NOMO-1 (cell line): ENCODE measurements at regions not wholly inside any gene's neighbourhood (a gene's known extent, or its start where the extent isn't known, plus 50 kb on each side); places are given as distances from the start of the nearest gene placed in this dataset.

ENCODE experiments used
- DNase-seq, 2 experiments: peaks; one replicate each; lab custom pipeline; 2025; ENCODE audit not compliant: unreplicated experiment in 2 of 2; lab: John Stamatoyannopoulos, UW

DNA sequence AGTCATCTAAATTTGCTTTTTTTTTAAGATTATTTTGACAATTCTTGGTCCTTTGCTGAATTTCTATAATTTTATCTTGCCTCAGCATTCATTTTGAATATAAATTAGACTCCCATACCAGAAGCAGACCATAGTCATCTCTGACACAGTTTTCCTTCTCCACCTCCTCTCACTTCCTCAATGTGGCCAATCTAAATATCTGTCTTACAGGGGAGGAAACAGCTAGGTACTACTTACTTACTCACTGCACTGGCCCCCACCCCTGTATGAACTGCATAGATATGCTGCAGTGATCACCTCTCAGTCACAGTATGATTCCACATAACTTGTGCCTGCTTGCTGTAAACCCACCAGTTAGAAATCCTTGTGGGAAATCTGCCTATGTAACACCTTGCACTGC, 665.6 kb downstream of the FGF9 start:
- no peak for DNase-seq

- no peak for DNase-seq
Measured at GRCh38 chr13:22357132-22357531, 686.3 kb downstream of the FGF9 start.

DNA sequence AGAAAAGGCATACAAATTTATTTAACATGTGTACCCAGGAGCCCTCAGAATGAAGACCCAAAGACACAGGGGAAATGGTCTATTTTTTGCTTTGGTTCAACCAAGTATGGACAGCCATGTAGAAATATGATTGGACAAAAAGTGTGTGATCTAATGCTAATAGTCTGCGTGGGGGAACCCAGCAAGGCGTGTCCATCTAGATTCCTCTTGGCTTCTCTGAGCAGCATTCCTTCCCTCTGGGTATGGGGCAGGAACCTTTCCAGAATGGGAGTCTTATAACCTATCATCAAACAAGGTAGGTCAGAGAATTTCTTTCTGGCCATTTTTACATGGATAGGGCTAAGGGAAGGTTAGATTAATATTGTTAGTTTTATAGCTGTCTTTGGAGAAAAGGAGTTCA, 698.2 kb downstream of the FGF9 start:
- no peak for DNase-seq

DNA sequence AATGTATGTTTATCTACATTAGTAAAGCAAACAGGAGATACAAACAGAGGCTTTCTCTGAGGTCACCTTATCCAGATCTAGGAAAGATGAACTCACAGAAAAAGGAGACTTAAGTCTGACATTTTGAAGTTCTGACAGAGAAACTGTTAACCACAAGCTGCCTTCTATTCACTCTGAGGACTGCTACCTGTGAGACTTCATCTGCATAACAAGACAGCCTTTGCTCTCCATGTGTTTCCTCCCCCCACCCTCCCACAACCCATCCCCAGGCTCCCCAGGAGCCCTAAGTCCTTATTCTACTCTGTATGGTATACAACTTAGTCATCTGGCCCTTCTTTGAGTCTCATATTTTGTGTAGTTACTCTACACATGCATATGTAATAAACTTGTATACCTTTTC, 699.0 kb downstream of the FGF9 start:
- no peak for DNase-seq

- no peak for DNase-seq
Measured at GRCh38 chr13:22372261-22372660, 701.4 kb downstream of the FGF9 start.

DNA sequence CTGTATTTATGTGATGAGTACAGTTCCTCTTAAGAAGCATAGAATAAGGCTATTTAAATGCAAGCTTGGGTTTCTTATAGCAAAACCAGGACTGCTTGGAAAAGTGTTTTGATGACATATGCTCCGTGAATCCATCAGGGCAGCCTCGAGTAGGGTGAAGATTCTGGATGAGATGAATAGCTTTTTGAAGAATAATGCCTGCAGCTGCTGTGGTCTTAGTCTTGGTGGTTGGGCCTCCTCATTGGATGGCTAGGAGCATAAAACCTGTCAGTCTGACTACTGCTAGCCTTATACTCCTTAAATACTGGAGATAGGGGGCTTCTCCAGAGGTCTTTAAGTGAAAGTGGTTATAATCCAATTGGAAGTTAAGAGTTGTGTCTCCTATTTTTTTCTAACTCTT, 704.3 kb downstream of the FGF9 start:
- DNase-seq, result no peak

DNA sequence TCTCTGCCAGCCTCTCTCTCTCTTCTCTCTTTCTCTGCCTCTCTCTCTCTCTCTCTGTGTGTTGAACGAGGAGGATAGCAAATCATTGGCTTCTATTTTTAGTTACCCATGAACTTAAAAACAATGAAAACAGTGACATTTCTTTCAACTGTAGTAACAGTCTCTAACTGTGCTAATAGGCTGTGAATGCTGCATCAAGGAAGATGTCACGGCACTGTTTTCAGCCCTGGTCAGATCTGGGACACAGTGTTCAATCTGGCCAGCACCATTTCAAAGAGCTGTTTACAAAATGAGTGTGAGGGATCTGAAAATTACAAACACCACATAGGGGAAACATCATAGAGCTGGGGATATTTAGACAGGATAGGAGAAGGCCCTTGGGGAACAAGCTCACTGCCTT, 717.0 kb downstream of the FGF9 start:
- no peak for DNase-seq

GRCh38 chr13:22399801-22400420, 729.0 kb downstream of the FGF9 start:
- DNase-seq, result no peak

GRCh38 chr13:22402682-22403081, 731.8 kb downstream of the FGF9 start:
- DNase-seq, result no peak

DNA sequence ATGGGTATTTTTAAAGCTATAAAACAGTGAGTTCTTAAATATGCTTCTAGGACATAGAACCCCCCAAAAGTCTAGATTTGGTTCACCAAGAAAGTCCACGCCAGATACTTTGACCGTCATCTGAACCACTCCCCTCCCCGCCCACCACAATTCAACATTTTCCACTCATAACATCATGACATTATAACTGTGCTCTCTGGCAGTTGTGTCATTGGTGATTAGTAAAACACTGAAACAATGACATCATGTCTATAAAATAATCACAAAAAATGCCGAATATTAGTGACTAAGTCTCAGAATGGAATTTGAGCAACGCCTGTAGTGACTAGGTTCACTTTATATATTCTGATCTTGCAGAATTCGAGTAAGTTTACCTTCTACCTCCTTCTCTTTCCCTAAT, 732.3 kb downstream of the FGF9 start:
- no peak for DNase-seq

- DNase-seq, result no peak
Measured at GRCh38 chr13:22405891-22406290, 735.0 kb downstream of the FGF9 start.

GRCh38 chr13:22412452-22412851, 741.6 kb downstream of the FGF9 start:
- no peak for DNase-seq

- no peak for DNase-seq
Measured at GRCh38 chr13:22422023-22422422, 751.1 kb downstream of the FGF9 start.

- DNase-seq, result no peak
Measured at GRCh38 chr13:22422712-22423111, 751.8 kb downstream of the FGF9 start.

DNA sequence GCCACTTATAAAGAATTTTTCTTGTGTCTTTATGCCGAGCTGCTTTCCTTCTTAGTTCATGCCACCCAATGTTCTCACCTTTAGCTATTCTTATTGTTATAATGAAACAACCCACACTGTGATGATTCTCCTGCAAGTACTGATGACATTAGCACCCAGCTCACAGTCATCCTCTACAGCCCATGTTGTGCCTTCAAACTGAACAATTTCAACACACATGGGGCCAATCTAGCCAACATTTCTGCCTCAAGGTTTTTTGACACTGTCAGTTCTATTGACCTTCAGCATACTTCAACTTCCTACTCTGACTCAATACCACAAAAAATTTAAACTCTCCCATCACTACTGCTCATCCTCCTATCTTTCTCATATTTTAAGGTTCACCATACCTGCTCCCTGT, 752.4 kb downstream of the FGF9 start:
- DNase-seq, result no peak

DNA sequence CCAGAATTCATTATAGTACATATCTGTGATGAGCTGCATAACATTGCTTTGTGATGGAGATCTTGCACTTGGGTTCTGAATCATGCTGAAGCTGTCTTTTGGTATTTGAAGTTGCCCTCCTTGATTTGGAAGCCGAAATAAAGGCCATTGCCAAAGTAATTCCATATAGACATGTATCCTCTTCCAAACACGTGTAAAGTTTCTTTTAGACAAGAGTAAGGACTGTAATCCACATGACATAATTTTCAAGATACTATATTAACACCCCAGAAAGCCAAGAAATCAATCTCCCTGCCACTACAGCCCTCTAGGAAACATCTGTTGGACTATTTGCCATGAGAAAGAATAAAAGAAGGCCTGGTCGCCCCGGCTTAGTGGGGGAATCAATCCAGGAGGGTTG, 754.2 kb downstream of the FGF9 start:
- no peak for DNase-seq

DNA sequence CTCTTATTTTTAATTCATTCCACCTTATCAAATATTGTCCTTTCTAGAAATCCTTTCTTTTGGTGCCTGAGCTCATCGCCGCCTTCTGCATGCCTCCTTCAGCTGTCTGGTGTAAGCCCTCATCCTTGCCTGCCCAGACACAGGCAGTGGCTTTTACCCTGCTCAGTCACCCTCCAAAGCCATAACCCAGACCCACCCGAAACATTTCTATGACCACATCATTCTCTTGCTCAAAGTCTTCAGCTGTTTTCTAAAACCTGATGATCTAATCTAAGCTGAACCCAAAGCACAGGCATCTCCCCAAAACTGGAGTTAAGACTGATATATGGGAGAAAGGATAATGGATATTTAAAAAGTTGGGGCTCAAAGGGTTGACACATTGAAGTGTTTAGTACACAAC, 753.7 kb upstream of the SGCG start:
- no peak for DNase-seq

DNA sequence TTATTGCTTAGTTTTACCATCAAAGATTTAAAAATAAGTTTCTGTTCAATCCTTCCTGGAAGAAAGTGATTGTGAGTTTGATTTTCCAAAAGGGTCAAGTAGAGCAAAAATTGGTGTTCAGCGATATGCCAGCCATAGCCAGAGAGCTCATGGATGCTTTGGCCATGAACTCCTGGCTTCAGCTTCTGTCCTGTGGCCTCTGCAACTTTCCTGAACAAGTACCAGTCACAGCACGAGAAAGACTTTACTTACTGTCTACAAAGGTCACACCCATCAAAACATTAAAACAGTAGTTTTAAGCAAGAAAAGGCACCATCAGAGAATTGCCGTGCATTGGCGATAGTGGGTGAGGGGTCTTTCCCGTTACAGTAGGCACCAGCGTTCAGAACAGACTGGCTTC, 753.0 kb upstream of the SGCG start:
- no peak for DNase-seq

GRCh38 chr13:22428188-22428828, 752.5 kb upstream of the SGCG start:
- no peak for DNase-seq

- DNase-seq, result no peak
Measured at GRCh38 chr13:22432690-22433089, 748.1 kb upstream of the SGCG start.

GRCh38 chr13:22447132-22447886, 733.5 kb upstream of the SGCG start:
- no peak for DNase-seq

DNA sequence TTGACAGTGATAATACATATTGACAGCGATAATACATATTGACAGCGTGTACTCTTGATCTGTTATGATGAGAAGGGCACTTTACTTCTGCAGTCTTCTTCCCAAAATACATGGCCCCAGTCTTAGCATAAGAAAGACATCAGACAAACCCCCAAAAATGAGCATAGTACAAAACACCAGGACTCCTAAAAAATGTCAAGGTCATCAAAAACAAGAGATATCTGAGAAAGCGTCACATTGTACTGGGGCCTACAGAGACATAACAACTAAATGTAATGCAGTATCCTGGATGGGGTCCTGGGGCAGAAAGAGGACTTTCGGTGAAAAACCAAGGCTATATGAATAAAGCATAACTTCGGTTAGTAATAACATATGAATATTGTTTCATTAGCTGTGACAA, 731.5 kb upstream of the SGCG start:
- no peak for DNase-seq
